ENCODE measurements at regions not wholly inside any gene's neighbourhood (a gene's known extent, or its start where the extent isn't known, plus 50 kb on each side); places are given as distances from the start of the nearest gene placed in this dataset.

- H3K27me3 ChIP-seq (ENCODE audit: control insufficient read depth, insufficient read depth, low read length): peaks cover 16% of the 10 kb centered on the region
- H3K79me1 ChIP-seq (ENCODE audit: low read depth in 1 of 2, low read length in 2 of 2): no peaks in the 10 kb centered on the region
- no peak overlapping the region for H4K91ac ChIP-seq (ENCODE audit: insufficient read depth, low read depth, low read length)
- in situ Hi-C loops (cut with MboI; ENCODE audit: low sequenced_read_pairs): no loop called here
- BruUV-seq (replicated peaks): no TSS peak
- H2AK9ac ChIP-seq (replicated peaks; ENCODE audit: low read depth, low read length, poor library complexity): peak overlapping the region; percentile 62
- no peak overlapping the region for H4K5ac ChIP-seq (ENCODE audit: low read depth, low read length)
- no peak overlapping the region for H3K14ac ChIP-seq (replicated peaks; ENCODE audit: low read depth, low read length)
- no peak overlapping the region for H3K23ac ChIP-seq (ENCODE audit: low read depth, low read length)
- H2AFZ ChIP-seq (replicated peaks; ENCODE audit: low read length, poor library complexity): no peak overlapping the region
- no peaks in the 10 kb centered on the region for H4K20me1 ChIP-seq (ENCODE audit: insufficient read depth, low read length)
- no peak overlapping the region for H3K4me3 ChIP-seq (ENCODE audit: insufficient read depth, low read depth, low read length)
- TF ChIP-seq POLR2A (IDR thresholded peaks at IDR 0.05; ENCODE audit: low read depth, low read length): no peak
- no peak for TF ChIP-seq CTCF (conservative IDR thresholded peaks at IDR 0.05; ENCODE audit: low read depth, low read length)
- no peak for TF ChIP-seq SMC3 (IDR thresholded peaks at IDR 0.05; ENCODE audit: low read depth, low read length)
- H2BK20ac ChIP-seq (ENCODE audit: low read depth, low read length): no peak overlapping the region
- no peak overlapping the region for H3K18ac ChIP-seq (ENCODE audit: low read depth, low read length)
- H3K4me2 ChIP-seq (ENCODE audit: low read depth, low read length): no peak overlapping the region
- no peak overlapping the region for H2BK120ac ChIP-seq (ENCODE audit: low read depth, low read length)
- intact Hi-C loops (cut with micrococcal nuclease): no loop called here
- dilution Hi-C loops (cut with HindIII; ENCODE audit: low sequenced_read_pairs, unreplicated experiment): no loop called here
- H3K9me1 ChIP-seq (ENCODE audit: insufficient read depth, low read length): no peaks in the 10 kb centered on the region
- no peak overlapping the region for H2AK5ac ChIP-seq (ENCODE audit: low read depth, low read length)
- no peak overlapping the region for H3K27ac ChIP-seq (ENCODE audit: insufficient read depth, low read length)
- no peaks in the 10 kb centered on the region for H3K9me3 ChIP-seq (ENCODE audit: control insufficient read depth, insufficient read depth, low read length)
- no peak overlapping the region for H3K4ac ChIP-seq (ENCODE audit: low read depth, low read length)
- no peaks in the 10 kb centered on the region for H3K36me3 ChIP-seq (ENCODE audit: control insufficient read depth, insufficient read depth, low read length)
- ChIA-PET CTCF (interaction anchor here (0.6 kb wide), 1 partner anchor 417 kb away, joined by 3 read pairs; no protein-coding TSS in a partner anchor), POLR2A (ENCODE audit: unreplicated experiment) (no interaction called here)
- H3K4me1 ChIP-seq (ENCODE audit: control insufficient read depth, insufficient read depth, low read length): no peaks in the 10 kb centered on the region
- DNase-seq: no peak
- no peak overlapping the region for H3K9ac ChIP-seq (ENCODE audit: low read depth, low read length)
- no peak overlapping the region for H2BK15ac ChIP-seq (ENCODE audit: low read depth, low read length)
- WGBS, 2 experiments (ENCODE audit: extremely low coverage in 2 of 2, insufficient read length in 1 of 2): 14% methylated on average over 1 of the region's 3 CpGs; no CpG with 5 or more reads in 1 of the 2 experiments
- H4K8ac ChIP-seq (ENCODE audit: low read depth in 2 of 2, low read length in 2 of 2): no peak overlapping the region
- H2BK5ac ChIP-seq (ENCODE audit: low read depth, low read length, poor library complexity, severe bottlenecking): no peak overlapping the region
- no peak for ATAC-seq (ENCODE audit: low read depth)
- no peak overlapping the region for H3K56ac ChIP-seq (ENCODE audit: extremely low read depth, insufficient read depth, low read length)
Measured at GRCh38 chr13:109575821-109576220, 210.6 kb downstream of the IRS2 start.

Measured in IMR-90 (cell line).